Activated CD4-positive, alpha-beta memory T cell treated with anti-CD3 and anti-CD28 coated beads, Interleukin-2, amount 10 ng/mL, durations not matched to agents 7 days and 5 days (primary cell): ENCODE measurements at regions not wholly inside any gene's neighbourhood (a gene's known extent, or its start where the extent isn't known, plus 50 kb on each side); places are given as distances from the start of the nearest gene placed in this dataset.
A peak's percentile ranks its signal among the peaks of the same experiment; 100 is the strongest.

Source experiments
- CTCF ChIA-PET: fragments of 350-600 bp; sonication (Branson Sonifier 250); formaldehyde crosslinking; loops from one replicate; lab custom pipeline; 2021; ENCODE audit warnings: antibody characterized with exemption, inconsistent platforms; lab: Charles Lee
- POLR2A ChIA-PET: fragments of 350-600 bp; sonication (Branson Sonifier 250); formaldehyde crosslinking; loops from one replicate; lab custom pipeline; 2021; ENCODE audit warnings: antibody characterized with exemption; lab: Charles Lee
- DNase-seq: peaks from one replicate; pipeline ENCODE4 v3.0.0-alpha.2; 2020
- H3K27ac Mint-ChIP-seq: one replicate; pipeline ENCODE4 v1.8.0; 2021; ENCODE audit warnings: mild to moderate bottlenecking, mixed read lengths
- H3K27me3 Mint-ChIP-seq: one replicate; pipeline ENCODE4 v1.8.0; 2021; ENCODE audit warnings: mixed read lengths
- H3K36me3 Mint-ChIP-seq: one replicate; pipeline ENCODE4 v1.8.0; 2021; ENCODE audit warnings: low read depth, mixed read lengths
- H3K4me1 Mint-ChIP-seq: one replicate; pipeline ENCODE4 v1.8.0; 2021; ENCODE audit warnings: mixed read lengths
- H3K4me3 Mint-ChIP-seq: one replicate; pipeline ENCODE4 v1.8.0; 2021; ENCODE audit warnings: mild to moderate bottlenecking, mixed read lengths
- H3K9me3 Mint-ChIP-seq: one replicate; pipeline ENCODE4 v1.8.0; 2021; ENCODE audit warnings: mixed read lengths

GRCh38 chr5:147072622-147073021, 162.2 kb upstream of the STK32A start:
- CTCF ChIA-PET, result no interaction called here
- Mint-ChIP-seq H3K4me3 (no peak overlapping the region), H3K9me3 (no peaks in the 10 kb centered on the region), H3K27ac (no peak overlapping the region), H3K36me3 (no peaks in the 10 kb centered on the region), H3K4me1 (no peaks in the 10 kb centered on the region), H3K27me3 (no peaks in the 10 kb centered on the region)
- POLR2A ChIA-PET, result no interaction called here
- DNase-seq, result no peak

- POLR2A ChIA-PET, result no interaction called here
- H3K9me3 Mint-ChIP-seq, result no peaks in the 10 kb centered on the region
- H3K4me3 Mint-ChIP-seq, result no peak overlapping the region
- CTCF ChIA-PET, result no interaction called here
- no peaks in the 10 kb centered on the region for H3K4me1 Mint-ChIP-seq
- no peak overlapping the region for H3K27ac Mint-ChIP-seq
- H3K27me3 Mint-ChIP-seq, result no peaks in the 10 kb centered on the region
- no peaks in the 10 kb centered on the region for H3K36me3 Mint-ChIP-seq
- no peak for DNase-seq
Observed at GRCh38 chr5:147073098-147073497, 161.7 kb upstream of the STK32A start.

GRCh38 chr5:147075187-147075586, 159.6 kb upstream of the STK32A start:
- Mint-ChIP-seq H3K9me3 (no peaks in the 10 kb centered on the region), H3K4me1 (no peaks in the 10 kb centered on the region), H3K4me3 (no peak overlapping the region), H3K36me3 (no peaks in the 10 kb centered on the region), H3K27me3 (no peaks in the 10 kb centered on the region), H3K27ac (no peak overlapping the region)
- DNase-seq, result no peak
- ChIA-PET CTCF (no interaction called here), POLR2A (no interaction called here)

- Mint-ChIP-seq H3K27me3 (no peaks in the 10 kb centered on the region), H3K4me3 (no peak overlapping the region), H3K9me3 (no peaks in the 10 kb centered on the region), H3K4me1 (no peaks in the 10 kb centered on the region), H3K36me3 (no peaks in the 10 kb centered on the region), H3K27ac (no peak overlapping the region)
- ChIA-PET POLR2A (no interaction called here), CTCF (no interaction called here)
- DNase-seq, result no peak
Observed at GRCh38 chr5:147080391-147080790, 154.4 kb upstream of the STK32A start.

GRCh38 chr5:147081311-147081764, 153.5 kb upstream of the STK32A start:
- no peaks in the 10 kb centered on the region for H3K27me3 Mint-ChIP-seq
- no peaks in the 10 kb centered on the region for H3K4me1 Mint-ChIP-seq
- H3K27ac Mint-ChIP-seq, result no peak overlapping the region
- H3K9me3 Mint-ChIP-seq, result no peaks in the 10 kb centered on the region
- no peaks in the 10 kb centered on the region for H3K36me3 Mint-ChIP-seq
- no peak for DNase-seq
- POLR2A ChIA-PET, result no interaction called here
- CTCF ChIA-PET, result no interaction called here
- H3K4me3 Mint-ChIP-seq, result no peak overlapping the region

- Mint-ChIP-seq H3K9me3 (peaks cover 4% of the 10 kb centered on the region), H3K4me3 (no peak overlapping the region), H3K27ac (no peak overlapping the region), H3K36me3 (no peaks in the 10 kb centered on the region), H3K27me3 (no peaks in the 10 kb centered on the region), H3K4me1 (no peaks in the 10 kb centered on the region)
- POLR2A ChIA-PET, result no interaction called here
- CTCF ChIA-PET, result no interaction called here
- no peak for DNase-seq
Observed at GRCh38 chr5:147084702-147085101, 150.1 kb upstream of the STK32A start.

GRCh38 chr5:147085409-147085808, 149.4 kb upstream of the STK32A start:
- H3K4me1 Mint-ChIP-seq, result no peaks in the 10 kb centered on the region
- H3K36me3 Mint-ChIP-seq, result no peaks in the 10 kb centered on the region
- ChIA-PET POLR2A (no interaction called here), CTCF (no interaction called here)
- DNase-seq, result no peak
- no peak overlapping the region for H3K4me3 Mint-ChIP-seq
- peaks cover 4% of the 10 kb centered on the region for H3K9me3 Mint-ChIP-seq
- H3K27me3 Mint-ChIP-seq, result no peaks in the 10 kb centered on the region
- no peak overlapping the region for H3K27ac Mint-ChIP-seq

- Mint-ChIP-seq H3K9me3 (peaks cover 4% of the 10 kb centered on the region), H3K4me1 (no peaks in the 10 kb centered on the region), H3K27ac (no peak overlapping the region), H3K4me3 (no peak overlapping the region), H3K27me3 (no peaks in the 10 kb centered on the region), H3K36me3 (no peaks in the 10 kb centered on the region)
- no peak for DNase-seq
- POLR2A ChIA-PET, result no interaction called here
- CTCF ChIA-PET, result no interaction called here
Observed at GRCh38 chr5:147092044-147092443, 142.8 kb upstream of the STK32A start.

- CTCF ChIA-PET, result no interaction called here
Observed at GRCh38 chr5:147093138-147093537, 141.7 kb upstream of the STK32A start.

GRCh38 chr5:147095740-147096139, 139.1 kb upstream of the STK32A start:
- Mint-ChIP-seq H3K27me3 (no peaks in the 10 kb centered on the region), H3K36me3 (no peaks in the 10 kb centered on the region), H3K27ac (no peak overlapping the region), H3K4me3 (no peak overlapping the region), H3K9me3 (no peaks in the 10 kb centered on the region), H3K4me1 (no peaks in the 10 kb centered on the region)
- CTCF ChIA-PET, result no interaction called here
- no peak for DNase-seq
- POLR2A ChIA-PET, result no interaction called here

More at GRCh38 chr5:147093138-147093537, 141.7 kb upstream of the STK32A start:
- Mint-ChIP-seq H3K27ac (no peak overlapping the region), H3K9me3 (peaks cover 4% of the 10 kb centered on the region), H3K4me3 (no peak overlapping the region), H3K27me3 (no peaks in the 10 kb centered on the region), H3K36me3 (no peaks in the 10 kb centered on the region), H3K4me1 (no peaks in the 10 kb centered on the region)
- POLR2A ChIA-PET, result no interaction called here
- DNase-seq, result no peak

- no peaks in the 10 kb centered on the region for H3K27me3 Mint-ChIP-seq
- DNase-seq, result peak; percentile 19
- H3K9me3 Mint-ChIP-seq, result no peaks in the 10 kb centered on the region
- ChIA-PET CTCF (interaction anchor here (1.2 to 2.7 kb wide), 3 partner anchors 11 to 90 kb away, joined by 3 to 14 read pairs (median 4); no protein-coding TSS in a partner anchor), POLR2A (no interaction called here)
- H3K36me3 Mint-ChIP-seq, result no peaks in the 10 kb centered on the region
- H3K4me3 Mint-ChIP-seq, result no peak overlapping the region
- no peaks in the 10 kb centered on the region for H3K4me1 Mint-ChIP-seq
- H3K27ac Mint-ChIP-seq, result no peak overlapping the region
Observed at GRCh38 chr5:147098233-147098790, 136.5 kb upstream of the STK32A start.

GRCh38 chr5:147101659-147102369, 133.0 kb upstream of the STK32A start:
- no peak overlapping the region for H3K27ac Mint-ChIP-seq
- H3K27me3 Mint-ChIP-seq, result no peaks in the 10 kb centered on the region
- H3K9me3 Mint-ChIP-seq, result no peaks in the 10 kb centered on the region
- POLR2A ChIA-PET, result no interaction called here
- H3K4me3 Mint-ChIP-seq, result no peak overlapping the region
- no peak for DNase-seq
- no peaks in the 10 kb centered on the region for H3K4me1 Mint-ChIP-seq
- no peaks in the 10 kb centered on the region for H3K36me3 Mint-ChIP-seq
- CTCF ChIA-PET, result no interaction called here

- no peak overlapping the region for H3K4me3 Mint-ChIP-seq
- ChIA-PET CTCF (no interaction called here), POLR2A (no interaction called here)
- no peaks in the 10 kb centered on the region for H3K4me1 Mint-ChIP-seq
- H3K27ac Mint-ChIP-seq, result no peak overlapping the region
- no peak for DNase-seq
- no peaks in the 10 kb centered on the region for H3K36me3 Mint-ChIP-seq
- H3K9me3 Mint-ChIP-seq, result no peaks in the 10 kb centered on the region
- no peaks in the 10 kb centered on the region for H3K27me3 Mint-ChIP-seq
Observed at GRCh38 chr5:147112899-147113298, 121.9 kb upstream of the STK32A start.

- ChIA-PET CTCF (no interaction called here), POLR2A (no interaction called here)
- Mint-ChIP-seq H3K4me3 (no peak overlapping the region), H3K4me1 (no peaks in the 10 kb centered on the region), H3K27ac (no peak overlapping the region), H3K36me3 (no peaks in the 10 kb centered on the region), H3K27me3 (no peaks in the 10 kb centered on the region), H3K9me3 (no peaks in the 10 kb centered on the region)
- DNase-seq, result no peak
Observed at GRCh38 chr5:147113967-147114366, 120.9 kb upstream of the STK32A start.
